GM19035 (cell line): ENCODE measurements at regions not wholly inside any gene's neighbourhood (a gene's known extent, or its start where the extent isn't known, plus 50 kb on each side); places are given as distances from the start of the nearest gene placed in this dataset.

Experiments
- ATAC-seq: cut with Tn5 transposase; IDR thresholded peaks from one replicate; pipeline ENCODE4 v1.9.1; 2021; ENCODE audit not compliant: unreplicated experiment

DNA sequence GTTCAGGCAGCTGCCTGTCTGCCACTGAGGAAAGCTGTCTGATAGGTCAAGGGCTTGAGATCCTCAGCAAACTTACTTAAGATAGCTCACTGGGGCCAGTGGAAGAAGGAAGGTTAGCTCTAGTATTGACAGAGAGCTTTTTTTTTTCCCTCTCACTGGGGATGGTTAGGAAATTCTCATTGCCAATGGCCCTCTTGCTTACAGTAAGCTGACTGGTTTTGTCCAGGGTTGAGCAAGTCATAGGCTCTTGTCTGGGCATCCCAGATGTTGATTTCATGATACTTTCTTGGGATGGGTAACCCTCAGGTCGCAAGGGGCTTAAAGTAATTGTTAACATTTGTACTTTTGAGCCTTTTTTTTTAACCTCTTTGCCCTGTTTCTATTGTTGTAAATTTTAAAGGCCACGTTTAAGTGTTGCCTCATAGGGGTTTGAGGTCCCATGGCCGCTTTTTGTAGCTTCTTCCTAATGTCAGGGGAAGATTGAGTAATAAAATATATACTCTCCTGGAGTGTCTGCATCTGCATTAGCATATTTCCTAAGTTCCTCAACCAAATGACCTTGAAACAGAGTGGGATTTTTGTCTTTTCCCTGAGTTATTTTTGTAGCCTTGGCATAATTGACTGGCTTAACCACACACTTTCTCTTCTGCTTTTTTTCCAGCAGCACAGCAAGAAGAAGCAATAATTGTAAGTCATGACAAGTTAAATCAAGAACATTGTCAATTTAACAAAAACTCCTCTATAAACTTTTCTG is 716.0 kb downstream of the LRFN5 start:
- ATAC-seq: no peak

DNA sequence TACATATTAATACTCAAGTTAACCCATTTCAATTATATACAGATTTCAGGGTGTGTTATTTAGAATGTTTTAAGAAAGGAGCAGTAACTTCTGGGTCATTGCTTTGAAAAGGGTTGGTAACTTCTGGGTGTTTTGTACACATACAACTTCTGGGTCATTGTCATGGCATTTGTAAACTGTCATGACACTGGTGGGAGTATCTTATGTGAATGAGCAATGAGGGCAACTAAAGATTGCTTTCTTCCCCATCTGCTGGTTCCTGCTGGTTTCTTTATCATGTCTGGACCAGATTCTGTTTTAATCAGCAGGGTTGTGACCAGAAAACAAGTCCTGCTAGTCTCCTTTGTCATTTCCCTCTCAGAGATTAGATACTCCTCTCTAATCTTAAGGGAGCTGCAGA is 713.3 kb downstream of the LRFN5 start:
- no peak for ATAC-seq

DNA sequence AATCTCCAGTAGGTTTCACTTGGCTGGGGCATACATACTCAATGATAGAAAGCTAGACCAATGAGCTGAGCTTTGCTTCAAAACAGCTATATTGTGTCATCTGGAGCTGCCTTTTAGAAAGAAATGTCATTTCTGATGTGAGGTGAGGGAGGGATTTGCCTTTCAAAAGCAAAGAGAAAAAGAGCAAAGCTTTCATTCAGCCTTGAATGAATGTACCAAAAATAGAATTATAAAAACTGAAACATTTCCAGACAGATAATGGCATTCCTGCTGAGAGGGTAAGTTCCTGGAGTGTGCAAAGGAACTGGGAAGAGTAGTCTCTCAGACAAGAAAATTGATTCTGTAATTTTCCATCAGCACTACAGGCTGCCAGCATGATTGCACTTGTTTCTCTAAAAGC is 710.0 kb downstream of the LRFN5 start:
- no peak for ATAC-seq

DNA sequence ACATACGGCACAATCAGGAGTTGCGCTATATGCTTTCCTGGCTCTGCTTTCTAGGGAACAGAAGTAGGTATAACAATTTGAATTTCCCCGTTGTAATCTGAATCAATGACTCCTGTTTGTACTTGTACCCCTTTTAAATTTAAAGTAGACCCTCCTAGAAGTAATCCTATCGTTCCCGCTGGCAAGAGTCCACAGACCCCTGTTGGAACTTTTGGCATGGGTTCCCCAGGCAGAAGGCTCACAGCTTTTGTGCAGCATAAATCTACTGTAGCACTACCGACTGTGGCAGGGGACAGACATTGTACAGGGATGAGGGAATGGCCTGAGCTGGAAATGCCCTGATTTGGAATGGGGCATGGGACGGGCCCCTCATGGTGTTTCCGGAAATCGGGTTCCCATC is 705.2 kb downstream of the LRFN5 start:
- ATAC-seq: no peak

DNA sequence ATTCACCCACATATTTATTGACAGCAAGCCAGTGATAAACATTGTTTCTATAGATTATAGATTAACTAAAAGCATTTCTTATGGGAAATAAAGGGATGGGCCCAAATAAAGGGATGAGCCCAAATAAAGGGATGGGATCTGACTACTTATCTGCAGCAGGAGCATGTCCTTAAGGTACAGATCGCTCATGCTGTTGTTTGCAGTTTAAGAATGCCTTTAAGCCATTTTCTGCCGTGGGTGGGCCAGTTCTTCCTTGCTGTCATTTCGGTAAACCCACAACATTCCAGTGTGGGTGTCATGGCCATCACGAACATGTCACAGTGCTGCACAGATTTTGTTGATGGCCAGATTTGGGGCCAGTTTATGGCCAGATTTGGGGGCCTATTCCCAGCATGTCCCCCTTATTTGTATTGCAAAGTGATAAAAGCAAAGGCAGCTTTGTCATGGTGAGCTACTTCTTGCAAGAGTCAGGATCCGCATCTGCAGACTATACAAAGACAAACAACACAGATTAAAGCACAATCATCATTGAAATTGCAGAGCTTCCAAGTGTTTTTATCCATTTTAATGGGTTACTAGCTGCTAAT is 700.7 kb downstream of the LRFN5 start:
- ATAC-seq: no peak

DNA sequence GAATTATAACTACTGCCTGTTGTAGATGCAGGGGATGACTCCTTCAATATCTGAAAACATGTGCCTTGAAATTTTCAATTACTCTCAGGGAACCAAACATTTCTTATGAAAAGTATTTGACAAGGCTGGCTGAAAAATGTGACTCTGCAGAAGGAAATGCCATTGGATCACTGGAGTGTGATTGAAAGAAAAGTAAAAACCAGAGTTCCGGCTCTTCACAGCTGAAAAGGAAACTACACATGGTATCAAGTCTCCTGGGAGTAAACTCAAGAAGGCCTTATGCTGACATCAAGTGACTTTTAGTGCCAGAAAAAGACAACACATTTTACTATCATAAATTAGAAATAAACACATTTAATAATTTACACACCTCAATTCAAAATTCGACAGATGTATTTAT is 693.0 kb downstream of the LRFN5 start:
- no peak for ATAC-seq

DNA sequence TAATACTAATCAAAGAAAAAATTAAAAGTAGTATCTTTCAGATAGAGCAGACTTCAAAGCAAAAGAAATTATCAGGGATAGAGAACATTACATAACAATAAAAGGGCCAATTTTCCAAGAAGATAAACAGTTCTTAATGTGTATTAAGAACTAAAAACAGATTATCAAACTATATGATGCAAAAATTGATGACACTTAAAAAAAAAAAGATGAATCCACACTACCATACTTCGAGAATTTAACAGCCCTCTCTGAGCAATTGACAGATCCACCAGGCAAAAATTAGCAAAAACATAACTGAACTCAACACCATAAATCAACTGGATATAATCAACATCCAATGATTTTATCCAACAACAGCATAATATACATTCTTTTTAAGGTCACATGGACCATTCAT is 686.5 kb downstream of the LRFN5 start:
- ATAC-seq: no peak

DNA sequence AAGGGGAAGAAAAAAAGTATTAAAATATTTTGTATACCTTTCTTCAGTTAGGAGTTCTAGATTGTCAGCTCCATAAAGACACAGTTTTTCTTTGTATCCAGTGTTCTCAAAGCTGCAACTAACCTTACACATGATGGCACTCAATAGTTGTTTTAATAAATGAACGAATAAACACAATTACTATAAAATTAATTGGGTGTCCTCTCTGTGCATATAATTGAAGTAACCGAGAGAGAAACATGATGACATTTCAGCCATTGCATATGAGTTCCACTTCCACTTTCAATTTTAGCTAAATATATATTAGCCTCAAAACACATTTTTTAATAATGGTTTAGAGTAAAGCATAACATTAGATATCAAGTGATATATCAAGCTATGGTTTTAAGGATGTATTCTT is 671.2 kb downstream of the LRFN5 start:
- peak; percentile 55 for ATAC-seq

DNA sequence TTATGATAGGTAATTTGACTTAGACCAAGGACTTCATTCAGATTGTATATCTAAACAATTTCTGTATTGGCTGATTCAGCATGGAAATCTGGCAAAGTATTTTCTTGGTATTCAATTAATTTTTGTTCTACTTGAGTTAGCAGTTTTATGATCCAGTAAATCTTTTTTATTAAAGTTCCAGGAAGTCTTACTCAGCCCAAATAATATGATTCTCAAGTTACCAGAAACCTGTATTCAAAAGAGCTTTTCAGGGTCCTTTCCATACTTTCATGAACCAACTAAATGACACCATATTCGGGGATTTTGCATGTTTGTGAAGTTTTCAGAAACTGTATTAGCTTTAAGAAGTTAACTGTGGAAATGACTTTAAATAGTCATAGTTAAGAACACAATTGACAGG is 662.6 kb downstream of the LRFN5 start:
- no peak for ATAC-seq

DNA sequence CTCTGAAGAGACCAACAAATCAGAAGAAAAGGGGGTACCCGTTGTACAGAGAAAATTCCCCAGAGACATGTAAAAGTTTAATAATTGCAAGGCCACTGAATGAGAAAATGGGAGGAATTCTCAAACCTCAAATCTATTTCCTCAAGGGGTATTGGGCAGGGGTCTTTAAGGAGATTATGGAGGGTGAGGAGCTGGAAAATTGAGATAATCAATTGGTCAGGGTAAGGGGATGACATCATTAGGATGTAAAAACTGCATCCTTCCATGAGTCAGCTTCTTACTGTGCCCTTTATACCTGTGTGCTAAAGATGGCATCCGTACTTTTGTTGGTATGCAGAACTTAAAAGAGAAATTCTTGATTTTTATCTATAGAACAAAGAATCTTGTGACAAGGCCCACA is 641.5 kb downstream of the LRFN5 start:
- no peak for ATAC-seq

DNA sequence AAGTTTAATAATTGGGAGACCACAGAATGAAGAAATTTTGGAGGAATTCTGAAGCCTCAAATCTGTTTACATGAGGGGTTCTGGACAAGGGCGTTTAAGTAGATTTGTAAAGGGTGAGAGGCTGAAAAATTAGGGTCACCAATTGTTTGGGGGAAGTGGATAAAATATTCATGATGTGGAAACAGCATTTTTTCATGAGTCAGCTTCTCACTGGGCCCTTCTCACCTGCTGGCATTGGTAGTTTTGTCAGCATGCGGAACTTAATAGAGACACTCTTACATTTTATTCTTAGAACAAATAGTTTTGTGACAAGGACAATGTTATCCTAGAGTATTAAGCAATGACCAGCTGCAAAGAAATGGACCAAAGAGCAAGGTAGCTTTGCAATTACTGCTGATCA is 634.4 kb downstream of the LRFN5 start:
- ATAC-seq: no peak

DNA sequence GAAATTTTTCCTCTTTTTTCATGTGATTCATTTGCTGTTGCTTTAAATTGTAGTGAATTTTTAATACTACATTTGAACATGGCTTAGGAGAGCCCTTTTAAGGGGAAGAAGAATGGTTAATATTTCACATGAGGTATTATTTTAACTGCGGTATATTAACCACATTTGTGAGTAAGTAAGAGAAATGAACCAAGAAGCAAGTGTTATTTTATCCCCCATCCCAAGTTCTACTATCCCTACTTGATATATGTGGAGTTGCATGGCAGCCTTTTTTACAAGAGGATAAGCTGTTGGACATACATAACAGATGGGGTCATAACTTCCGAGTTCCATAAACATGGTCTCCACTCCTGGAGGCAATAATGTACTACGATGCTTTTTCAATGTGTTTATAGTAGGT is 623.3 kb downstream of the LRFN5 start:
- ATAC-seq: no peak

DNA sequence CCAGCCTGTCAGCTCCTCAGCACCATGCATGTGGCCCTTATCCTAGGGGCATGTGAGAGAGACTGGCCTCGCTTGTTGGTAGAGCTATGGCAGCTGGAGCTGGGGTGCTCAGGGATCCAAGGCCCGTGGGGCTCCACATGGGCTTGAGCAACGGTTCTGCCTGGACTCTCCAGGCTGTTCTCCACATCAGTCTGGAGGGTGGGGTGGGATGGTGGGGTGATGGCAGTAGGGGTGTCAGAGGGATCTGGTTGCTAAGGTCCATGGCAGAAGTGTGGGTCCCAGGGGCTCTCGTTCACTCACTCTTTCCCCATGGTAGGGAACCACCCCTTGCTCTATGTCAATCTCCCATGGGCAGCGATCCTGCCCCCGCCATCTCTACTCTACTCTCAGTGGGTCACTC is 622.6 kb downstream of the LRFN5 start:
- ATAC-seq: no peak

DNA sequence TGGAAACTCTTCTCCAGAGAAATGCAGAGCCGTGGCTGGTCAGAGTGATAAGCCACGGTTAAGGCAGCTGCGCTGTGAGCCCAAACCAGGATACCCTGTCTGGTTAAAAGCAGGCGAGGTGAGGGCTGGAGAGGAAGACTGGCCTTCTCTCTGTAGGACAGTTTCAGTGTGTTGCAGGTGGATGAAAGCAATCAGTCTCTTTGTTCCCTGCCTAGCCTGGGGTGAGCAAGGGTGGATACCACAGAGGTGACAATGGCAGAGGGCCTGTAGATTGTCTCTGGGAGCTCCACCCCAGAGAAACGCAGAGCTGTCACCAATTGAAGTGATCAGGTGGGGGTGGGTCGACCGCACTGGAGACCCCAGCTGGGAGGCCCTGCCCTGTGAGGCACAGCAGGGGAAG is 621.9 kb downstream of the LRFN5 start:
- ATAC-seq: no peak

DNA sequence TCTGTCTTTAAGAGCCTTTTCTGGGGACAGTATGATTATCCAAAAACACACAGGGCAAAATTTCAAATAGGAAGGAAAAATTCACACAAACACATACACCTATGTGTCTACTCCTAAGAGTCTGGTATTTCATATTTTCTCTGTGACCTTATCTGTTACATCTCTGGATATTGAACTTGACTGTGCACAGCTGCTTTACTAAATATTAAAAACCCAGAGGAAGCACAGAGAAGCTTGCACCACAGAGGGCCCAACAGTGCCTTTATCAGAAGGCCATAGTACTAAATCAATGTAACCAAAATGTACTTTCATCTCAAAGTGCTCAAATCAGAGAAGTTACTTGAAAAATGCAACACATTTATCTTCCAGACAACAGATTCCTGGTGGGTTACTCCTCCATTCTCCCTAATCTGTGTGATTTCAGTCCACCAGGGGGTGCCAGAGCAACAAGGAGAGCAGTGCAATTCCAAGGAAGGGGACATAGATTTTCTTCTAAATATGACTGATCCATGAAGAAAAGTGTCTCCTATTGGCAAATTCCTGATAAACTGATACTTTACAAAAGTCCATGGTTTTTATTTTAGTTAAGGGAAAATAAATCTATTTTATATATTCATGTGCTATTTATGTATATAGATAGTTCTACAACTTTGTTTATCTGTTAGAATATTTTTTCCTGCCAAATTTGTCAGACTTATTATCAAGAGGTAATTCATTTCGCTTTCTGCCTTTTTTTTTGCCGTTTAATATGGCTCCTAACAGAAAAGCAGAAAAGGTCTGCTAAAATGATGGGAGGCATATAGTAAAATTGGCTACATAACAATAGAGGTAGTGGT is 617.6 kb downstream of the LRFN5 start:
- no peak for ATAC-seq

DNA sequence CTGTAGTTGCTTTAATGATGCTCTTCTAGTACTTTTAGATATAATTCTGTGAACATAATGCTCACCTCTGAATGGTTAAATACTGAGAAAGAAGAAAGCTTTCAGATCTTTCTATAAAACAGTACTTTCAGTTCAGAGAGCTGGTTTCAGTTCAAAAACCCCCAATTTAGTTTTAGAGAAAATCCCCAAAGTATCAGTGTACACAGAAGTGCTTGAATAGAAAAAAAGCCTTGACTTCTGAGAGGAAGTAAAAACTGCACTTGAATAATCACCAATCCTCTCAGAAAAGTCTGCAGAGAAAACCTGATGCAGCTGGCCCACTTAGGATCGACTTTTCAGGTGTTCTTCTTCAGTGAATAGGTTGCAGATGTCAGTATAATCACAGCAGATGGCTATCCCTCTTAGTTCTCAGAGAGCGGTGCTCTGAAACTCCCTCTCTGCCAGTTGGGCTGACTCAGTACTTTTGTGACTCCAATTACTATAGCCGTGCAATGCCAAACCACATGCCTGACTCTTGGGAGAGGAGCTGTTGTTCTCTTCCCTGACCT is 616.3 kb downstream of the LRFN5 start:
- peak; percentile 92 for ATAC-seq

DNA sequence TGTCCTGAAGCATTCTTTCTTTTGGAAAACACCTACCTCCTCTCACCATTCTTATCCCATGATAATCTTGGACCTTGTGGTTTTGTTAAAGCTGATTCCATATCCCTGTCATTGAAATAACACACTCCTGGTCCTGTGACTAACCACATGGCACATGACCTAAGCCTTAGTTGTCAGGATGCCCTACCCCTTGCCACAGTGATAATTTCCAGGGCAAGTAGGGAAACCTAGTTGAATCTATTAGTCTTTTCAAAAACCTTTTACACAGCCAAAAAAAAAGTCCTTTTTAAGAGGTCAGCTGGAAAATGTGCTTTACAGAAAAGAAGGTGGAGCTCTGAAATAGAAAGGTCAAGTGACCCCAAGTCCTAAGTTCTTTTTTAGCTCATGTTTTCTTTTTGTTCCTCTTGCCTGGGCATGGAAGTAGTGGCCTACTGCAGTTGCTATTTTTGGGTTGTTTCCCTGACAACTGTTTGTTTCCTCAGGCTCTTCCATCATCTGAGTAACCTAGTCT is 608.4 kb downstream of the LRFN5 start:
- ATAC-seq: no peak

DNA sequence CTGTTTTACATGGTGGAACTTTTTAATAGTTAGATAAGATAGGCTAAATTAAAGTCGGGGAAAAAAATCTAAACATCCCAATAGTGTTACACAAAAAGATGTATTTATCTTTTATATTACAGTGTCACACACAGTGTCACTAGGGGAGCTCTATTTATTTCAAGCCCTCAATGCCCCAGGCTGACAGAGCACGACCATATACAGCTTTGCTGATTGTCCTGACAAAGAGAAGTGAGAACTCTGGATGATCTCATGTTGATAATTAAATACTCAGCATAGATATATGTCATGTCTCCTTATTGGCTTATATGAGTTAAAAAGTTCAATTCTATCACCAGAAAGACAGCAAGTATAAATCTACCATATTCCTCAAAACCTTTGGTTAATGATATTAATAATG is 594.3 kb downstream of the LRFN5 start:
- ATAC-seq: no peak

DNA sequence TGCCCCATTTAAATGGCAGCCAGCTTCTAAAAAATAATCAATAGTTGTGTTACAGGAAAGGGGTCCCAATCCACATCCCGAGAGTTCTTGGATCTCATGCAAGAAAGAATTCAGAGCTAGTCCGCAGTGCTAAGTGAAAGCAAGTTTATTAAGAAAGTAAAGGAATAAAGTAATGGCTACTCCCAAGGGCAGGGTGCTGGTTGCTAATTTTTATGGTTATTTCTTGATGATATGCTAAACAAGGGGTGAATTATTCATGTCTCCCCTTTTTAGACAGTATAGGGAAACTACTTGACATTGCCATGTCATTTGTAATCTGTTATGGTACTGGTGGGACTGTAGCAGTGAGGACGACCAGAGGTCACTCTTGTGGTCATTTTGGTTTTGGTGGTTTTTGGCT is 591.3 kb downstream of the LRFN5 start:
- ATAC-seq: no peak

DNA sequence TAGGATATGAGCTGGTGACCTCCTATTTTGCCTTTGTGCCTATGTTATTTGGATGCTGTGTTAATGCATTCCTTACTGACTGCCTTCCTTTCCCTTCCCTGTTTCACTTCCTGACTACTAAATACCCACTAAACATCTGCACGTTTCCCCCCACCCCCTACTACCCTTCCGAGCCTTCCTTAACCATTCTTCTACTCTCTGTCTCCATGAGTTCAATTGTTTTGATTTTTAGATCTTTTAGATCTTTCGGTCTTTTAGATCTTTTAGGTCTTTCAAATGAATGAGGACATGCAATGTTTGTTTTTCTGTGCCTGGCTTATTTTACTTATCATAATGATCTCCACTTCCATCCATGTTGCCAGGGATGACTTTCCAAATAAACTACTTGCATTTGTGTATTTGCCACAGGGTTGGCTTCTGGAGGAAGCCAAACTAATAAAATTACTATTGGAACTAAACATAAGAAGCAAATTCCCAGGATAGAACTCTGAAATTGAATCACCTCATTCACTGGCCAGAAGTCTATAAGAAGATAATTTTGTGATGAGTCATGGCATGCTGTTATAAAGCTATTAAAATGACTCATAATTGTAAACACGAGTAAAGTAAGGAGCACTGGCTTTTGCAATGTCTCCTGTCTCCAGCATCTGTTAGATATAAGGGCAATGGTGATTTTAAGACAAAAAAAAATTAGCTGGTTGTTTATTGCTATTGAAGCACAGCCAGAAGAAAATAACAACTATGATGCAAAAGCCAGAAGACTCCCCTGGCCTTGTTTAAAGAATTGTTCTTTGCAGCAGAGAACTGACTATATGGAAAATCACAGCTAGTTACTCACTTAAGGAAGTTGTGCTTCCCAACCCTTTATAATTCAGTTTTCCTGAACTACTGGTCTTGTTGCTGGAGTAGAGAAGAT is 586.3 kb downstream of the LRFN5 start:
- no peak for ATAC-seq

DNA sequence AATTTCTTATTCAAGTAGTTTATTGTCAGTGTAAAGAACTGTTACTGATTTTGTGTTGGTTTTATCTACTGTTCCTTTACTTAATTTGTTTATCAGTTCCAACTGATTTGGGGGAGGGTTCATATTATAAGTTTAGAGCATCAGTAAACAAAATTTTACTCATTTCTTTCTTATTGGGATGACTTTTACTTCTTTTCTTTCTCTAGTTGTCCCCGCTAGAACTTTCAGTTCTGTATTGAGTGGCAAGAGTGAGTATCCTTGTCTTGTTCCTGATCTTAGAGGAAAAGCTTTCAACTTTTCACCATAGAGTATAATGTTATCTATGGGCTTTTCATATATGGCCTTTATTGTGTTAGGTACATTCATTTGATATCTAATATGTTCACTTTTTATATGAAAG is 584.1 kb downstream of the LRFN5 start:
- ATAC-seq: no peak
